ENCODE measurements at regions not wholly inside any gene's neighbourhood (a gene's known extent, or its start where the extent isn't known, plus 50 kb on each side); places are given as distances from the start of the nearest gene placed in this dataset.
A peak's percentile ranks its signal among the peaks of the same experiment; 100 is the strongest.

- DNase-seq (ENCODE audit: low read depth): no peak
- TF ChIP-seq, protein P1, sequence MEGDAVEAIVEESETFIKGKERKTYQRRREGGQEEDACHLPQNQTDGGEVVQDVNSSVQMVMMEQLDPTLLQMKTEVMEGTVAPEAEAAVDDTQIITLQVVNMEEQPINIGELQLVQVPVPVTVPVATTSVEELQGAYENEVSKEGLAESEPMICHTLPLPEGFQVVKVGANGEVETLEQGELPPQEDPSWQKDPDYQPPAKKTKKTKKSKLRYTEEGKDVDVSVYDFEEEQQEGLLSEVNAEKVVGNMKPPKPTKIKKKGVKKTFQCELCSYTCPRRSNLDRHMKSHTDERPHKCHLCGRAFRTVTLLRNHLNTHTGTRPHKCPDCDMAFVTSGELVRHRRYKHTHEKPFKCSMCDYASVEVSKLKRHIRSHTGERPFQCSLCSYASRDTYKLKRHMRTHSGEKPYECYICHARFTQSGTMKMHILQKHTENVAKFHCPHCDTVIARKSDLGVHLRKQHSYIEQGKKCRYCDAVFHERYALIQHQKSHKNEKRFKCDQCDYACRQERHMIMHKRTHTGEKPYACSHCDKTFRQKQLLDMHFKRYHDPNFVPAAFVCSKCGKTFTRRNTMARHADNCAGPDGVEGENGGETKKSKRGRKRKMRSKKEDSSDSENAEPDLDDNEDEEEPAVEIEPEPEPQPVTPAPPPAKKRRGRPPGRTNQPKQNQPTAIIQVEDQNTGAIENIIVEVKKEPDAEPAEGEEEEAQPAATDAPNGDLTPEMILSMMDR (IDR thresholded peaks at IDR 0.05; ENCODE audit: insufficient read depth, low read depth, low read length, missing control alignments): no peak
- H3K4me3 ChIP-seq (ENCODE audit: low read length): no peak overlapping the region
Observed at GRCh38 chr9:106670418-106670817, 192.5 kb upstream of the ZNF462 start.

- peak; percentile 59 for DNase-seq (ENCODE audit: low read depth)
- TF ChIP-seq, protein P1 (IDR thresholded peaks at IDR 0.05; ENCODE audit: insufficient read depth, low read depth, low read length, missing control alignments): no peak
- no peak overlapping the region for H3K4me3 ChIP-seq (ENCODE audit: low read length)
Observed at GRCh38 chr9:106675780-106676179, 187.2 kb upstream of the ZNF462 start.

- DNase-seq (ENCODE audit: low read depth): no peak
- no peak overlapping the region for H3K4me3 ChIP-seq (ENCODE audit: low read length)
- TF ChIP-seq, protein P1 (IDR thresholded peaks at IDR 0.05; ENCODE audit: insufficient read depth, low read depth, low read length, missing control alignments): no peak
Observed at GRCh38 chr9:106677374-106677773, 185.6 kb upstream of the ZNF462 start.

DNA sequence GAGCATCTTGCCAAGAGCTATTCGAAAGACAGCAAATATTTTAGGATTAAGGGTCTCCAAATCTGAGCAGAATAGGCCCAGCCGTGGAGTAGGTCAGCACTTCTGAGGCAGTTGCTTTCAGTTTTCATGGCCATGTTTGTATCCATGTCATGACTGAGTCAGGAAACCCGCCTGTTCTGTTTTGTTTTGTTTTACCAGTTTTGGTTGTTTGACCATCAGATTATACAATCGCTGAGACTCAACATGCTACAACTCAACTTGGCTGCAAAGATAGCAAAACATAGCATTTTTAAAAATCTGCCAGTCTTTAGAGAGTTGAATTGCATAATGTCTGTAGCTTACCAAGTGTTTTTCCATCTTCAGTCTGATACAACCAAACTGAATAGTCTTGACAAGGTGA, 185.1 kb upstream of the ZNF462 start:
- TF ChIP-seq, protein P1 (IDR thresholded peaks at IDR 0.05; ENCODE audit: insufficient read depth, low read depth, low read length, missing control alignments): no peak
- H3K4me3 ChIP-seq (ENCODE audit: low read length): no peak overlapping the region
- DNase-seq (ENCODE audit: low read depth): peak; percentile 3

DNA sequence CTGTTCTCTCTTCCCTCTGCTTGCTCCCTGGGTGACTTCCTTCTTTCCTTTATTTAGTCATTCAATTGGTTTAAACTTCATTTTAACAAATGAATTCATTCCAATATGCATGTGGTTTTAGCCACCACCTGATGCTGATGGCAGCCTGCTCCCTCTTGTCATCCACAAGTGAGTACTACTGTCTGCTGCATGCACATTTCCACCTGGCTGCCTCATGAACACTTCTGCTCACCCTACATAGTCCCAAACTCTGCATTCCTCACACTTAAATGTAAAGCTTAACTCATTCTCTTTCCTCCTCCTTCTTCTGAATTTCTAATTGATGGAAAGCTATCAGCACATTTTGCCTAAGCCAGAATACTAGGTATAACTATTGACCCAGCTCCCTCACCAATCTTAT, 184.7 kb upstream of the ZNF462 start:
- H3K4me3 ChIP-seq (ENCODE audit: low read length): no peak overlapping the region
- TF ChIP-seq, protein P1 (IDR thresholded peaks at IDR 0.05; ENCODE audit: insufficient read depth, low read depth, low read length, missing control alignments): no peak
- no peak for DNase-seq (ENCODE audit: low read depth)

DNA sequence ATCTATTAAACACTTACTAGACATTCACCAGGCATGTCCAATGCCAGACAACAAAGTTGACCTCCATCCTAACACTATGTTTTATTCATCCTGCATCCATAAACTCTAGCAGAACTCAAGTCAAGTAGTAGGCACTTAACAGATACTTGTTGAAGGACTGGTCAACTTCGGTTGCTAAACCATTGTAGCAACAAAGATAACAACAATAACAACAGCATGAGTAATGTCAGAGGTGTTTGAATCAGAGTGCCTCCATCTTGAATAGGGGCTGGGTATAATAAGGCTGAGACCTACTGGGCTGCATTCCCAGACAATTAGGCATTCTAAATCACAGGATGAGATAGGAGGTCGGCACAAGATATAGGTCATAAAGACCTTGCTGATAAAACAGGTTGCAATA, 180.5 kb upstream of the ZNF462 start:
- no peak overlapping the region for H3K4me3 ChIP-seq (ENCODE audit: low read length)
- TF ChIP-seq, protein P1 (IDR thresholded peaks at IDR 0.05; ENCODE audit: insufficient read depth, low read depth, low read length, missing control alignments): no peak
- peak; percentile 82 for DNase-seq (ENCODE audit: low read depth)

DNA sequence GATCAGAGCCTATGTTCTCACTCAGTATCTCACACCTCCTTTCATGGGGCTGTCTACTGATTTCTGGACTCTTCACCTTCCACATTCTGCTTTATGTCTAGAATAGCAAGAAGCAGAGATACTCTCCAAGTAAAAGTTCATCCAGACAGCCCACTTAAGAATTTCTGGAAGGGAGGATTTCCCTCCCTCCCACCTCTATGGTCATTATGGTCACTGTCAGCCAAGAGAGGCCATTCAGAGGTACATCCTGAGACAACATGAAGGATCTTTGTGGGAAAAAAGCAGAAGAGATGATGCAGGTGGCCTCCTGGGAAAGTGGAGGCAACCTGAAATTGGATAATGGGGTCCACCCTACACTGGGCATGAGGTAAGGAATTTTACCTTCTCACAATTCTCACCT, 179.5 kb upstream of the ZNF462 start:
- H3K4me3 ChIP-seq (ENCODE audit: low read length): no peak overlapping the region
- TF ChIP-seq, protein P1 (IDR thresholded peaks at IDR 0.05; ENCODE audit: insufficient read depth, low read depth, low read length, missing control alignments): no peak
- DNase-seq (ENCODE audit: low read depth): no peak

Measured in epithelial cell of esophagus (primary cell).